ENCODE measurements at regions not wholly inside any gene's neighbourhood (a gene's known extent, or its start where the extent isn't known, plus 50 kb on each side); places are given as distances from the start of the nearest gene placed in this dataset.

GRCh38 chr6:132868057-132868456 is 53.7 kb downstream of the RPS12 start:
- no peak for DNase-seq

DNA sequence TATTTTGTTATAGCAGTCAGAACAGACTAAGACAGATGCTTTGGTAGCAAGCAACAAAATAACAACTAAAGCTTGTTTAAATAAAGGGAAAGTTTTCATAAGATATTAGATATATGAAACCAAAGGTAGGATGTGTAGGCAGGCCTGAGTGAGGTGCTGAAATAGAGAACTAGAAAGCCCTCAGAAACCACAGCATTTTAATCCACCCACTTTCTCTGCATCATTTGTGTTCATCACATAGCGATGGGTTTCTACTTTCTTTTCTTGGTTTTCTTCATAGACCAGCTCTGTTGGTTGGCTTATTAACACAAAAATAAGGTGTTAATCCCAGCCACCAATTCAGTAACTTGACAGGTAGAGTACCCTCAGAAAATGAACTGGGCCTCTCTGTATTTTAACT is 58.6 kb downstream of the RPS12 start:
- no peak for DNase-seq

DNA sequence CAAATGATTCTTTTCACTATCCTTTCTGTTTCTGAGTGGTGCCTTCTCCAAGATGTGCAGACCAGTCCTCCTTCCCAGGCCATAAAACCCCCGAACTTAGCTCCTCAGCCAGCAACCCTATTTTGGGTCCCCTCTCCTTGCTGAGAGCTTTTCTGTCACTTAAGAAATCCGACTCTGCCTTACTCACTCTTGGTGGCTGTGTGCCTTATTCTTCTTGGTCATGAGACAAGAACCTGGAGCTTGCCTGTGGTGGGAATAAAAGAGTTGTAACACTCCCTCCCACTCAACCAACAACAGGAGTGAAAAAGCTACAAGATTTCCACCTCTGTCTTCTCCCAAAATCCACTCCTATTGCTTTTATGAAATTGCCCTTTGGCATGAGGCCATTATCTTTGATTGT is 62.6 kb downstream of the RPS12 start:
- DNase-seq: no peak

DNA sequence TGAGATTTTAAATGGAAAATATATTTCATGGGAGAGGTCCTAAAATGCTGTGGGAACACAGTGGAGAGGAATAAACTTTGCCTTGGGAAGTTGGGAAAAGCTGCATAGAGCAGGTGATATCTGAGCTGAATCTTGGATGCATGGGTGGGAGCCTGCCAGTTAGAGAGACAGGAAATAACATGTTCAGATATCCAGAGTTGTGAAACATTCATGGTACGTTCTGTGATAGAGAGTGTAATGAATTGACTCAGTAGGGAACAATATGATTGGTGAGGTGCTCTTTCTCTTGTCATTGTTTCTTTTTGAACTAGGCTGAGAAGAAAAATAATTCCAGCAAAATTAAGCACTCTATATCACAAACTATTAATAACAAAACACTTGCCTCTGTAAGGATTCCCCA is 72.8 kb downstream of the RPS12 start:
- no peak for DNase-seq

- DNase-seq: no peak
Measured at GRCh38 chr6:132888701-132889100, 74.3 kb downstream of the RPS12 start.

- DNase-seq: no peak
Measured at GRCh38 chr6:132892929-132893771, 78.8 kb downstream of the RPS12 start.

- no peak for DNase-seq
Measured at GRCh38 chr6:132893772-132894490, 79.6 kb downstream of the RPS12 start.

- DNase-seq: no peak
Measured at GRCh38 chr6:132898376-132898775, 84.0 kb downstream of the RPS12 start.

DNA sequence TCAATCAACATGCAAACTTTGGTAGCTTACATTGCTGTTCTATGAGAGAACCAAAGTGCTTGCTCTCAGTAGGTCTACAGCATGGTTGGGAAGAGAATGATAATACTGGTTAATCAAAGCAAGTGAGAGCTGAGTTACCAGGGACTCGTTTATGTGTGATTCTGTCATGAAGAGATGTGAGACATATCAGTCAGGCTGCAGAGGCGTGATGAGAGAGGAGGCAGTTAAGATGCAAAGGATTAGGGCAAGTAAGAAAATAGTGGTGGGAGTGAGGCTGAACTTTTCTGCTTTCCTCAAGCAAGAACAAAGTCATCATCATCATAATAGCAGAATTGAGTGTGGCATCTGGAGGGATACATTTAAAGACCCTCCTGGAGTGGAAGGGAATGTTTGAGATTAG is 86.5 kb downstream of the RPS12 start:
- no peak for DNase-seq

DNA sequence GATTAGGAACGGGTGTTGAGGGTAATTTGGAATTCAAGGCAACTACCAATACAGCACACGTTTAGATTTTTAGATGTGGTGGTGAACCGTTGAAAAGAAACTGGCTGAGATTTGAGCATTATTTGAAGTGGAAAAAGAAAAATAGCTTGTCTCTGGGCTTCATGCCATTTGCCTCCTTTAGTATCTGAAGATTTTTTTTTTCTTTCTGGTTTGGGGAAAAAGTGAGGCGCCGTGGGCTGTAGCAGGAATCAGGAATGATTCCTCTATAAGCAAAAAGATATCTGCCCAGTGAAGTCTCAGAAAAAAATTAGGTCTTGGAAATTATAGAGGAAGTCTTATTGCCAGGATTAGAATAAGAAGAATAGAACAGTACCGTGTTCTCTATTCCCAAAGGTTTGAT is 88.5 kb downstream of the RPS12 start:
- DNase-seq: no peak

- DNase-seq: no peak
Measured at GRCh38 chr6:132907231-132907630, 92.9 kb downstream of the RPS12 start.

- DNase-seq: no peak
Measured at GRCh38 chr6:132907914-132908313, 93.5 kb downstream of the RPS12 start.

GRCh38 chr6:132909742-132910141 is 95.4 kb downstream of the RPS12 start:
- no peak for DNase-seq

GRCh38 chr6:132910759-132911158 is 96.4 kb downstream of the RPS12 start:
- DNase-seq: no peak

DNA sequence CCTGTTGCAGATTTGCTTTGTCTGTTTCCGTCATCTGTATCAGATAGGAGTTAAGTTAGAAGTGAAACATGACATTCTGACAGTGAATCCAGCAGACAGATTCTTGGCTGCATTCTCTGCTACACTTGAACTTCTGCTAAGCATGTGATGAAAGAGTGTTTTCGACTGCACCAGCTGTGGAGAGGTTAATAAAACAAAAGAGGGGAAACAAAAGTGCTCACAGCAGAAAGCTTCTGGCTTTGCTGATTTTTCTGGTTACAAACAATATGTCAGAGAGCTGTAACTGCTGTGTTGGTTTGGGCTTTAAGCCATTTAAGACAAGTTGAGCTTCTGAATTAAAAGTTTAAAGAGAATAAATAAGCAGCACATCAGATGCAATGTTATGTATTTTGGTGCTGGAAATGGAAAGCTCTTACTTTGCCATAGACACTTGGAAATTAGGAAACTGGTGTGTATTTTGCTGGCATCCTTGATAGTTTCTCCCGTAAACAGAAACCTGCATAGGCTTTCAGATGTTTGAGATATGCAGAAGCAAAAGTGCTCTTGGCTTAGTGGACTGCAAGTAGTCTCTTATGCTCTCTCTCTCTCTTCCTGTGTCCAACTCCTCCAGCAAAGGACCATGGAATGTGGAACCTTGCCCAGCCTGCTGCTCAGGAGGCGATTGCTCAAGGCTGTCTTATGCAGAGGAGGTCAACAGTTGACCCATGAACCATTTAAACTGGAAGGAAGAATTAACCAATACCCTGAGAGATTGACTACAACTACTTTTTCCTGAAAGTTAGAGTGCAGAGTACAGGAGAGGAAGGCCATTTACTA is 104.9 kb downstream of the RPS12 start:
- no peak for DNase-seq

DNA sequence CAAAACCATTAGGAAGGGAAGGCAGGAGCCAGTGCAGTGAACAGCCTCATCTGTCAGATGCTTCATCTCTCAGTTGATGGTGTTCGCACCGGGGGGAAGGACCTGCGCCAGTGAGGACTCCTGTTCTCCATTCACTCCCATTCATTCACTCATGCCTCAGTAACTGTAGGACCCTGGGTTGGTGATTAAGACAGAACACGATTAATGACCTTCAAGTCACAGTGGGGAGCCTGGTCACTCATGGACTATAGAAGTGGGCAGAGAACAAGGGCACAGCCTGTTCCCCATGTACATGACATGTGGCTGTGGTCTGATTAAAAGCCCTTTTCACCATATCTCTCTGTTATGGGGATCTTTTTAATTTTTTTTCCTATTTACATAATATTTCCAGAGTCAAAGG is 113.3 kb downstream of the RPS12 start:
- no peak for DNase-seq

DNA sequence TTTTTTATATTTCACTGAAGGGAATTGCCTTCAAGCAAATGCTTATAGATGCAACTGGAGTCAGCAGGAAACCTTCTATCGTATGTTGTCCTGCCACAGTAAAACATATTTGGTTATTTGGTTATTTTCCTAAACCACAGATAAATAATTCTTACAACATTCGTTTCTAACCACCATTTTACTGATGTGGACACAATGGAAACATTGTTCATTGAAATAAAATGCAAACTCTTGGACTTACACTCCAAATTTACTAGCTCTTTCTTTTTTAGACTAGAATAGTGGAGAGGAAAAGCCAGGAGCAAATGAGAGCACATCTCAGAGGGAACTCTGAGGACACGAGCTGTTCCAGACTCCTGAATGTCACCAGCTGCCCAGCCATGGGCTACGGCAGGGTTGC is 114.8 kb downstream of the RPS12 start:
- no peak for DNase-seq

DNA sequence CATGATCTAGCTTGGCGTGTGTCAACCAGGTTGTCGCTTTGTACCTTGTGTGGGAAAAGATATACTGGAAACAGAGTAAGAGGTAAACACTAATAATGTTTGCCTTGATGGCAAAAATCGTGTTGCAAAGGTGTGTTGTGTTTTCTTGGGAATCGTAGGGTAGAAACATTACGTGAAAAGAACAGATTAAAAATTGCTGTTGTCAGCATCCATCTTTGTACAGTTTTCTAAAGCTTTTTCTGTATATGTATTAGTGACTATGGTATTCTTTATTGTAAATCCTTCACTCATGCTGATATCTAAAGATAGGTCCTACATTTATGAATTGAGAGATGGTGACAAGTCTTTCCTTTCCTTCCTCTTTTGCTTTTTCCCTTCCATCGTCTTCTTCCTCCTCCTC is 116.9 kb downstream of the RPS12 start:
- no peak for DNase-seq

GRCh38 chr6:132931936-132932514 is 117.7 kb downstream of the RPS12 start:
- DNase-seq: no peak

- DNase-seq: no peak
Measured at GRCh38 chr6:132932588-132932987, 118.2 kb downstream of the RPS12 start.

DNA sequence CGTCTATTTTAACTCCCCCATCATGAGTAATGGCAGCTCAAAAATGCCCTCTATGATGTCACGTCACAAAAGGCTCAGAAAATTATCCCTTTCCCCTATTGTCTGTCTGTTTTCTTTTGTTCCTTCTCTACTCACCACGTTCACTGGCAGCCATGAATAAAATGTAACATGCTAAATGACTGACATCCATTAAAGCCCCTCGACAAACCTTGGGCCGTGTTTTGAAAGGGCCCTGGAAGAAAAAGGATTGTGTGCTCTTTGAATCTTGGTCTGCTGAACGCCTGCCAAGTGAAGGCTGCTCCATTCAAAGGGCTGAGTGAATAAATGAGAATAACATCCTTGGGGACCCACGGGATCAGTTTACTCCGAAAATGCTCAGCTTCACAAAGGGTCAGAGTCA is 118.7 kb downstream of the RPS12 start:
- DNase-seq: no peak

- no peak for DNase-seq
Measured at GRCh38 chr6:132934496-132934895, 120.1 kb downstream of the RPS12 start.

DNA sequence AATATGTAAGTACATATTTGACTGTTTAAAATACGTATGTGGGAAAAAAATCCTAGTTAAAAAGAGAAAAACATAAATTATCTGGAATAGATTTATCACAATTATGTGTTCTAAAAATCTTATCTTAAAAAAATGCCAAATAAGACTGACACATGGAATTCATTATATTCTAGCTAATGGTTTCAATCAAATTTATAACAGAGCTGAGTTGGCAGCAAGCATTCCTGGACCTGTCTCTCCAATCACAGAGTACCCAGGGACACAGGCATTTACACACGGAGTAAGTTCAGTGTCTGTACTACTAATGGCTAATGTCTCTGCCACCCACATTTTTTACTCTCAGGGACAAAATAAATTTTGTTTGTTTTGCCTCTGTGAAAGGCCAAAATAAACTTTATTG is 122.3 kb downstream of the RPS12 start:
- no peak for DNase-seq

Data from activated naive CD4-positive, alpha-beta T cell treated with Interleukin-2 at 50 U/mL for 16 hours (primary cell).